ENCODE measurements at regions not wholly inside any gene's neighbourhood (a gene's known extent, or its start where the extent isn't known, plus 50 kb on each side); places are given as distances from the start of the nearest gene placed in this dataset.
"Not testable (repeated sequence)": the region's sequence is repeated elsewhere in the genome, so short reads cannot be mapped to it uniquely, and the experiment has no call there.

- no peak for DNase-seq (ENCODE audit: low spot score)
Measured at GRCh38 chr1:244322791-244323521, 128.8 kb downstream of the ADSS2 start.

- no peak for DNase-seq (ENCODE audit: low spot score)
Measured at GRCh38 chr1:244324176-244324883, 127.4 kb downstream of the ADSS2 start.

DNA sequence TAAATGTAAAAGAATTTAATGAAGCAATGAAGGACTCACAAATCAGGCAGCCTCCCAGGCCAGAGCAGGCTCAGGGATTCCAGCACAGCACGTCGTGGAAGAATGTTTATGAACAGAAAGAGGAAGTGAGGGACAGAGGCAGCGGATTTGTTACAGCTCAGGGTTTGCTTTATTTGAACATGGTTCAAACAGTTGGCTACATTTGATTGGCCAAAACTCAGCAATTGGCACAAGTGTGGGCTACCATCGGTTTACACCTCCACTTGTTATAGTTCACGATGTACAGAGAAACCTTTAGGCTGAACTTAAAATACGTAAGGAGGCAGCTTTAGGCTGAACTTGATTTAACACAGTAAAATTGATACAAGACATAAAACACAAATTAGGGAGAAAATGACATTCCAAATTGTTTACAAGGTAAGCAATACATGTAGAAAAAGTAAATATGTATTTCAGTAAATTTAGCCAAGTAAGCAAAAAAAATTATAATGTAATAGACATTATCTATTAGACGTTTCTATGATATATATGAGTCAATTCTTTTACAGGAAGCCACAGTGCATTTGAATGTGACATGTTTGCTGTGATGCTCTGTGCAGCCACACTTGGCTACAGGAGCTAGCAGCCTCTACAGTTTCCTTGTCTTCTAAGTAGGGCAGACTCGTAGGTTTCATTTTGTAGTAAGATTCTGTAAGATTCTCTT, 126.5 kb downstream of the ADSS2 start:
- DNase-seq (ENCODE audit: low spot score), result no peak

GRCh38 chr1:244326757-244327156, 125.0 kb downstream of the ADSS2 start:
- no peak for DNase-seq (ENCODE audit: low spot score)

- DNase-seq (ENCODE audit: low spot score), result no peak
Measured at GRCh38 chr1:244327533-244327932, 124.2 kb downstream of the ADSS2 start.

DNA sequence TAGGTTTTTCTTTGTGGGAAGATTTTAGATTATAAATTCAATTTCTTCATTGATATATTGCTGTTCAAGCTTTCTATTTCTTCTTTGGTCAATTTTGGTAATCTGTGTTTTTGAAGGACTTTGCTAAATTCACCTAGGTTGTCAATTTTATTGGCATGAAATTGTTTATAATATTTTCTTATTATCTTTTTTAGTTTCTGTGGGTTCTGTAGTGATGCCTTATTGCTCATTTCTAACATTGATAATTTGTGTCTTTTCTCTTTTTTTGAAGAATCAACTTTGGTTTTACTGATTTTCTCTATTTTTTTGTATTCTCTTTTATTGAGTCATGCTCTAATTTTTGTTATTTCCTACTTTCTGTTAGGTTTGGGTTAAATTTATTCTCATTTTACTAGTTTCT, 123.2 kb downstream of the ADSS2 start:
- DNase-seq (ENCODE audit: low spot score), result no peak

DNA sequence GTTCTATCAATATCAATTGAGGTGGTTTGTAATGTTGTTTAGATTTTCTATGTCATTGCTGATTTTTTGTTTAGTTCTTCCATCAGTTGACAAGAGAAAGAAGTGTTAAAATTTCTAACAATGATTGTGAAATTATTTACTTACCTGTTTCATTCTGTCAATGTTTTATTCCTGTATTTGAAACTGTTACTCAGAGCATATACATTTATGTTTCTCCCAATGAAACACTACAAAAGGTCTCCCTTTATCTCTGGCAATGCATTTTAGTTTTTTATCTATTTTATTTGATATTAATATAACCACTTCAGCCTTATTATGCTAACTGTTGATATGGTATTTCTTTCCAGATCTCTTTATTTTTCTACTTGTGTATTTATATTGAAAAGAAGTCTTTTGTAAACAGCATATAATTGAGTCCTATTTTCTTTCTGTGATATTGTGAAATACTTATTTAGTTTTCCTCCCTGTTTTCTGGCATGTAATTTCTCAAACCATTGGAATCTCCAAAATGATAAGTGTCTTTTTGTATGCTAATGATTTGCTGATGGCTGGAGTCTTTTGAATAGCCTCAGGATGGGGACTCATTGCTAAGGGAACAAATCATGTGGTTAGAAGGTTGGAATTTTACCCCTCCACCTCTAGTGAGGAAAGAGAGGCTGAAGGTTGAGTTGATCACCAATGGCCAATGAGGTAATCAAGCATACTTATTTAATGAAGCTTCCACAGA, 122.0 kb downstream of the ADSS2 start:
- no peak for DNase-seq (ENCODE audit: low spot score)

DNA sequence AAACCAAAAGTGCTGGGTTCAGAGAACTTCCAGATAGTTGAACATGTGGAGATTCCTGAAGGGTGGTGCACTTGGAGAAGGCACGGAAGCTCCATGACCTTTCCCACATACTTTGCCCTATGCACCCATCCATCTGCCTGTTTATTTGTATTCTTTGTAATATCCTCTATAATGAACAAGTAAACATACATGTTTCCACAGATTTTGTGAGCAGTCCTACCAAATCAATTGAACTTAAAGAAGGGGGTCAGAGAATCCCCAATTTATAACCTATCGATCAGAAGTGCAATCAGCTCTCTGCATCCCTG, 121.4 kb downstream of the ADSS2 start:
- no peak for DNase-seq (ENCODE audit: low spot score)

GRCh38 chr1:244332761-244333160, 118.9 kb downstream of the ADSS2 start:
- not testable (repeated sequence) for DNase-seq (ENCODE audit: low spot score)

- DNase-seq (ENCODE audit: low spot score), result not testable (repeated sequence)
Measured at GRCh38 chr1:244334315-244334714, 117.4 kb downstream of the ADSS2 start.

DNA sequence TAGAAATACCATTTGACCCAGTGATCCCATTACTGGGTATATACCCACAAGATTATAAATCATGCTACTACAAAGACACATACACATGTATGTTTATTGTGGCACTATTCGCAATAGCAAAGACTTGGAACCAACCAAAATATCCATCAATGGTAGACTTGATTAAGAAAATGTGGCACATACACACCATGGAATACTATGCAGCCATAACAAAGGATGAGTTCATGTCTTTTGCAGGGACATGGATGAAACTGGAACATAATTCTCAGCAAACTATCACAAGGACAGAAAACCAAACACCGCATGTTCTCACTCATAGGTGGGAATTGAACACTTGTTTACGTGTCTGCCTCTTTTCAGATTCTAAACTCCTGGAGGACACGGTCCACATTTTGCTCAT, 116.9 kb downstream of the ADSS2 start:
- not testable (repeated sequence) for DNase-seq (ENCODE audit: low spot score)

GRCh38 chr1:244335456-244335855, 116.3 kb downstream of the ADSS2 start:
- DNase-seq (ENCODE audit: low spot score), result no peak

DNA sequence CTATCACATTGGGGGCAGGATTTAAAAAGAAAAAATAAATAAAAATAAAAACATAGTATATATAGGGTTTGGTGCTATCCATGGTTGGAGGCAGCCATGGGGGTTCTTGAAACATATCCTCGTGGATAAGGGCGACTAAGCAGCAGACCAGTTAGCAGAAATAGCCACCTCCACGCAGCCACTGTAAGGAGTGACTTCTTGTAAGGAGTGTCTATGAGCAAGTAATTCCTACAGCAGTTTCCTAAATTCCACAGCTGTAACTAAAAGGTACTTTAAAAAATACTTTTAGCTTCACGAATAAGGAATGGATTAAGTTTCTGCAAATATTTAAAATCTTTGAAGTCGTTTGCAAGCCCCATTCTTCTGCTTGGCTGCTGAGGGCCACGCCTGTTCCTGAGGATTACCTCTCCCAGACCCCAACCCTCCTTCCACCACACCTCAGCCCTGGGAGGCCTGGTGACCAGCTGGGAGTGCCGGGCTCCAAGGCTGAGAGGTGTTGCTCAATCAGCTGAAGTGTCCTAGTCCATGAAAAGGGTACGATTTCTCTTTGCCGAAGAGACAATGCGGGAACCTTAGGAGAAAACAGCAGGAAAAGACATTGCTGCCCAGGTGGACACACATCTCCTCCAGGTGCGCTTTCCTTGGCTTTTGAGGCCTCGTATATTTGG, 115.3 kb downstream of the ADSS2 start:
- DNase-seq (ENCODE audit: low spot score), result no peak

DNA sequence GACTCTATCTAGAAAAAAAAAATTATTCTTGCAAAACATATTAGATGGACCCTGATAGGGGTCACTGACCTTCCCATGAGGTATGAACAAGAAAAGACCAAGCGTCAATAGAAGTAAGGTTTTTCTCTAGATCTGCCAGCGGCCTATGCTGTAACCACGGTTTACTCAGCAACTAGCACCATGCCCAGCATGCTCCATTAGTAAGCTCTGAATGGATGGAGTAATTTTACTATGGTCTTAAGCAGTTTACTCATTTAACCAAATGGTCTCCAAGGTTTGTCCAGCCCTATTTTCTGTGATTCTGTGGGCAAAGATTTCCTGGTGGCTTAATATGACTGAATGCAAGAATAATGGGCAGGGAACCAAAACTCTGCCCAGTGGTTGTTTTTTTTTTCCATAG, 113.9 kb downstream of the ADSS2 start:
- no peak for DNase-seq (ENCODE audit: low spot score)

DNA sequence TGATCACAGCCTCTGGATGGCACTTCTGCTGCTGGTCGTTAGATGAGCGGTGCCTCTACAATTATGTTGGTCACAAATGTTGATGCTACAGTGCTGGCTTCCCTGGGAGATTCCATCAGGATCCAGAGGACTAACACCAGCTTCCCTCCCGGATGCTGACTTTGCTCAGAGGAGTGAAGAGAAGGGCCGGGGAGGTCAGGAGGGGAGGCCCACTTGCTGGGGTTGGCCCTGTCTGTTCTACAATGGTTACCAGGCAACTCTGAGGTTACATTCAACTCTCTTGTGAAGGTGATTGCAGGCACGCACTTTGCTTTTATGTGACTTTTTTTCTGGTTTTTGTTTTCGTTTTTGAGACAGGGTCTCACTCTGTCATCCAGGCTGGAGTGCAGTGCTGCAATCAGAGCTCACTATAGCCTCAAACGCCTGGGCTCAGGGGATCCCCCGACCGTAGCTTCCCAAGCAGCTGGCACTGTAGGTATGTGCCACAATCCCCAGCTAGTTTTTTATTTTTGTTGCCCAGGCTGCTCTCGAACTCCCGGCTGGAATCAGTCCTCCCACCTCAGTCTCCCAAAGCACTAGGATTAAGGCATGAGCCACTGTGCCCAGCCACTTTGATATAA, 112.5 kb downstream of the ADSS2 start:
- no peak for DNase-seq (ENCODE audit: low spot score)

- no peak for DNase-seq (ENCODE audit: low spot score)
Measured at GRCh38 chr1:244339776-244340175, 111.9 kb downstream of the ADSS2 start.

- no peak for DNase-seq (ENCODE audit: low spot score)
Measured at GRCh38 chr1:244340396-244340795, 111.3 kb downstream of the ADSS2 start.

- no peak for DNase-seq (ENCODE audit: low spot score)
Measured at GRCh38 chr1:244341455-244342450, 110.0 kb downstream of the ADSS2 start.

DNA sequence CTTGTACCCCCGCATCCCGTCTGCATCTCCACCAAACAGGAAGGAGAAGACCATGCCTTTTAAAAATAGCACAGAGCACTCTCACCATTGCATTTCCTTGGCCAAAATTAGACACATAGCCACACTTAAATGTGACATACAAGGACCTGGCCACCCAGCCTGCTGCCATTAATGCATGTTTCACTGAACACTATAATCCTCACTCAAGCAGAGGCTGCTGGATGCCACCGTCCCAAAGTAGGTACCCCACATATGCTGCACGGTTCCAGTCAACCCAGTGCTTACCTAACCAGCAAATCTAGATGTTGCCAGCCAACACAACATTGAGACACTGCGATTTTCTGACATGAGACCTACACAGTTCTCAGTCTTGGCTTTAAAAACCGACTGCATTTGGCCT, 107.7 kb downstream of the ADSS2 start:
- DNase-seq (ENCODE audit: low spot score), result no peak

DNA sequence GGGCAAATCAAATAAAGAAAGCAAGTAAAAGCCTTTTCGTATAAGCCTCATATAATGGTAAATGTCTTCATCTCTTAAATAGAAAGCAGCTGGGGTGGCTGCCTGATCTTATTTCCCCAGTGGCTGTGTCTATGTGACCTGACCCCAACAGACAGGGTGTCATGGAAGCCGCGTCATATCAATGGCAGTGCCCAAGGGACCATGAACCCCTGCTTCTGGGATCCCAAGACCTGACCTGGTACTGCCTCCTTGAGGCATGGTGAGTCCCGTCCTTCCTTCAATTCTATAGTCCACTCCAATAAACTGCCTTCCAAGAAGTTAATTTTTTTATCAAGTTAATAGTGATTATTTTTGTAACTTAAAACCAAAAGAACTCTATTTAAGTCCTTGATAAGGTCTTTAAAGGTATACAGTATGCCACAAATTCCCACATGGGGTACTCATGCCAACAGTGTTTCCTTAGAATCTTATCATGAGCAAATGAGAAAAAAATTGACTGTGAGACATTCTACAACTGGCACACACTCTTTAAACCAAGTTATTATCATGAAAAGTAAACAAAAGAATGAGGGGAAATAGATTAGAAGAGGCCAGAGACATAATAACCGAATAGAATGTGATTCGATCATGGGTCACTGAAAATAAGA, 104.6 kb downstream of the ADSS2 start:
- DNase-seq (ENCODE audit: low spot score), result no peak
